ENCODE measurements at regions not wholly inside any gene's neighbourhood (a gene's known extent, or its start where the extent isn't known, plus 50 kb on each side); places are given as distances from the start of the nearest gene placed in this dataset.

DNA sequence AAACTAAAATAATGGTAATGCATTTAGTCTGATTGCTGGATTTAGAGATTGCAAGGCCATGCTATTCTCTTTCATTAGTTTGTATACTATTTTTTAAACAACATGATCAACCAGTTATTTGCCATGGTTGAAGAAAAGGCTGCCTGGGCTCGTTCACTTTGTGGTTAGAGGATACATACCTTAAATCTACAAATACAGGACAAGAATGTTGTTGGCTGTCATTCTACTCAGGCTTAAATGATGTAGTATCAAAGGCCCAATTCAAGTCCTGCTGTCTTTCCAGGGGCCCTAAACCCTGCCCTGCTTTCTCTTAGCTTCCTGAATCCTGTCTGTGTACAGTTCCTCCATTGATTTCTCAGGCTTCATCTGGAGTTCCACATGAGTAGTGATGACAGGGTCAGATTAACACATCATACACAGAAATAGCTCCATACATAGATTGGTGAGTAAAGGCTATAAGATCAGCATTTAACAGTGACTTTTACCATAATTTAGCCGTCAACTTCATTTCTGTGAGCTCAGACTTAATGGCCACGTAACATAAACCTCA lies 114.9 kb upstream of the GPRIN3 start:
- no peak for DNase-seq (ENCODE audit: low read depth in 2 of 2)

GRCh38 chr4:89420507-89420906 lies 112.9 kb upstream of the GPRIN3 start:
- no peak for DNase-seq (ENCODE audit: low read depth in 2 of 2)

DNA sequence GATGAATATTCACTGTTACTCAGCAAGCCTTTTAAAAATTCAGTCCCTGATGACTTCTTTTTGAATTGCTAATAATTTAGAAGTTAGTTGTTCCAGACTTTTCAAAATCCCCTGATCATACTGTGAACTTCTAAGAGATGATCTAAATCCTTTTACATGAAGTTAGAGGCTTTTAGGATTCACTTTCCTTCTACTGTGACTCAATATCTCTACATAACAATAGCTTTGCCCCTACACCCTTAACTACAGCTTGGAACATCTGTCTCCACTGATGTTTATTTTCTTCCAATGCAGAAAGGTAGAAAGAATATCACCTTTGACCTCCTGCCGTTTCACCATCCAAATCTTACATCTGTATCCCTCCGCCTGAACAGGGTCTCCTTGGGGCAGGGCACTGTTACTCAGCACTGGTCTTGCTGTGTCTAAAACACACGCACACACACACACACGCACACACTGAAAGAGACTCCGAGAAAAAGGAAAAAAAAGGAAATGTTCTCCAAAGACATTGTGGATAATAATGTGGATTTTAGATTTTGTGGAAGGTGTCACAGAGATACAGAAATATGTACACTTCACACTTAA lies 111.6 kb upstream of the GPRIN3 start:
- no peak for DNase-seq (ENCODE audit: low read depth in 2 of 2)

GRCh38 chr4:89416960-89417359 lies 109.4 kb upstream of the GPRIN3 start:
- DNase-seq (ENCODE audit: low read depth in 2 of 2), result no peak

GRCh38 chr4:89413518-89413917 lies 105.9 kb upstream of the GPRIN3 start:
- no peak for DNase-seq (ENCODE audit: low read depth in 2 of 2)

GRCh38 chr4:89411539-89412309 lies 104.1 kb upstream of the GPRIN3 start:
- DNase-seq (ENCODE audit: low read depth in 2 of 2), result no peak

DNA sequence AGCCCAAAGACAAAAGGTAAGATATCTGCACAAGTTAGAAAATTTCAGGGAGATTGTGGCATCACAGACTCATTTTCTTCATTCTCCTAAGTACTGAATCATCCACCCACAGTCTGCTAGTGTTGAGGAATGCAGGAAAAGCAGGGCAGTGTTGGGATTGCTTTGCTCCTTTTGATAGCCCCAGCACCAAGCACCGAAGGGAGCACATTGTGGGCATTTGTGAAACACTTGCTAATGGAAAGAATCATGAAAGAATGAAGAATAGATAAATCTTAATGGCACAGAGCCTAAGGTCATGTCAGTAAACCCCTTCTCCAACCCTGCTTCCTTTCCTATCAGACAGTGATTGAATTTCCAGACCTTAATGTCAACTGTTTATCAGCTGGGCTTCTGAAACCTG lies 103.1 kb upstream of the GPRIN3 start:
- DNase-seq (ENCODE audit: low read depth in 2 of 2), result no peak

GRCh38 chr4:89404530-89404929 lies 96.9 kb upstream of the GPRIN3 start:
- no peak for DNase-seq (ENCODE audit: low read depth in 2 of 2)

GRCh38 chr4:89403826-89404225 lies 96.2 kb upstream of the GPRIN3 start:
- DNase-seq (ENCODE audit: low read depth in 2 of 2), result no peak

DNA sequence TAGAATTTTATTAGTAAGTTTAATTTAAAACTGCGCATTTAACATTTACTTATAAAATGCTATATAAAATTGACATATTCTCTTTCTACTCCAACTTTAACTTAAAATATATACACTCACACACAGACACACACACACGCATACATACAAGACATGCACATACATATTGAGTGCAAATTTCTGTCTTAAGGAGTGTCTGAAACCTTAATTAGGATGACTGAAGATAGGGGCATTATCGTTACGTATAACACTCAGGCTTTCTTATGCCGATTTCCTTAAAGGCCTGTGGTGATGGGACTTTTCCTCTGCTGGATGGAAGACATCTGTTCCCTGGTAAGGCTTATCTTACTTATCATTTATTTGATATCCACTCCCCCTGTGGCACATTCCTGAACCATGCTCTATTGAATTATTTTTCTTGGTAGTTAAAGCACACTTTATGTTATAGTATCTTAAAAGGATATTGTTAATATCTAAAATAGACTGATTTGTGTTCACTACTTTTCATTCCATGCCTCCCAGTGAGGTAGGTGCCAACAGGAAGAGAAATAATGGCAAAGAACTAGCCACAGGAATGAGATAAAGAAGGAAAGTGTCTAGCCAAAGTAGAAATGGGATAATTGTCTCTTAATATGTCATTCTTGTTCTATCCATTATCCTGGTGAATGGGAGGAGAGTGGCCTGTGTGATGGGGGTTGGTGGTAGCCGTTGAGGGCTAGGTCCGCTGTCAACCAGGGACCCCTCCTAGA lies 92.9 kb upstream of the GPRIN3 start:
- no peak for DNase-seq (ENCODE audit: low read depth in 2 of 2)

DNA sequence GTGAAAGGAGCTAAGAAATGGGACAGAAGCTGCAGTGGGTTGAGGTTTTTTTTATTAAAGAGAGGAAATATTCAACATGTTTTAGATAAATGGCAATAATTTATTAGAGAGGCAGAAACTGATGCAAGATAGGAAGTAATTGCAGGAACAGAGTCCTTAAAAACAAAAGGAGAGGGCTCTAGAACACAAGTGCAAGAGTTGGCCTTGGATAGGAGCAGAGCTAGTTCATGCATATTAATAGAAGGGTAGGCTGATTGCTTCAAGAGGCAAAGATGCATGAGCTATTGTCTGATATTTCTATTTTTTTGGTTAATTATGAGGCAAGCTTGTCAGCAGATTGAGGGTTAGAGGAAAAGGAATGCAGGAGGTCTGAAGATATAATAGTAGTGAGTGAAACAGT lies 91.0 kb upstream of the GPRIN3 start:
- no peak for DNase-seq (ENCODE audit: low read depth in 2 of 2)

GRCh38 chr4:89398146-89398545 lies 90.5 kb upstream of the GPRIN3 start:
- DNase-seq (ENCODE audit: low read depth in 2 of 2), result no peak

DNA sequence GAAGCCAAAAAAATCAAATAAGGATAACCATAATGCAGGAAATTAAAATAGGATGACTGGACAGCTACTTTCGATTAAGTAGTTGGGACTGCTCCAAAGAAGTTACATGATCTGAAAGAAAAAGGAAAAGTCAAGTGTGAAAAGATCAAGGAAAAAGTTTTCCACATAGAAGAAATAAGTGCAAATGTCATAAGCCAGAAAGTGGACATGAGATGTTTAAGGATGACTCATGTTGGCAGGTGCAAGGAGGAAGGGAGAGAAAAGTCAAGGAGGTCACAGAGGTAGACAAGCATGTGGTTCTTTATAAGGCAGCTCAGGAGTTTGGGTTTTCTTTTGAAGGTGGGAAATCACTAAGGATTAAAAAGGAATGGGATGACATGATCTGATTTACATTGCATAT lies 89.8 kb upstream of the GPRIN3 start:
- DNase-seq (ENCODE audit: low read depth in 2 of 2), result no peak

DNA sequence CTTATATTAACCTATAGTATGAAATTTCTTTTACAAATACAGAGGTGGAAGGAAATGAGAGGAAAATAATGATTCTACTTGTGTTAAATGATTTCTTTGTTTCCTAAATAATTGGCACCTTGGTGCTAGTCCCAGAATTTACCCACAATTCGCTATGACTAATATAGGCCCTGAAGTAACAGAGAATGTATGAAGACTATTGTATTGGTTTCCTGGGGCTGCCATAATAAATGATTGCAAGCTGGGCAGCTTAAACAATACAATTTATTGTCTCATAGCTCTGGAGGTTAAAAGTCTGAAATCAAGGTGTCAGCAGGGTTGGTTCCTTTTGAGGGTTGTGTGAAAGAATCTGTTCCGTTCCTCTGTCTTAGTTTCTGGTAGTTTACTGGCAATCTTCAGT lies 74.8 kb upstream of the GPRIN3 start:
- DNase-seq (ENCODE audit: low read depth in 2 of 2), result no peak

- no peak for DNase-seq (ENCODE audit: low read depth in 2 of 2)
Observed at GRCh38 chr4:89380980-89381379, 73.4 kb upstream of the GPRIN3 start.

DNA sequence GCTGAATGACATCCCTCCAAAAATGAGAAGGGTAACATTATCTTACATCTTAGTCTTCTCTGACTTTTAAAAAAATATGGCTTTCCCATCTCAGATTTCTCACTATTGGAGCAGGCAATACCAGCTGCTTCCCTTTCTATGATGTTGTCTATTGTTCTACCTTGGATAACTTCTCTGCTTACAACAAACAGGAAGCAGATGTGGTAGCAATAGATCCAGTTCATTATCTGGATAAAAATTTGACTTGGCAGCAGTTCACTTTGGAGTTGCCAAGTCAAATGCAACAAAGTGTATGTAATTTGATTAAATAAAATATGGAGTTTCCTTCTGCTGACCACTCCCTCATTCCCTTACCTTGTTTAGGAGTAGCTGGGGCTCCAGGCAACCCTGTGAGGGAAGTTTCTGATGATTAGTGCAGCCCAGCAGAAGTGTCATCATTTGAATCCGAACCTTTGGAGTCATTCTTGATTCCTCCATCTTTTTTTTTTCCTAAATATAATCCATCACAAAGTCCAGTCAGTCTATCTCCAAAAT lies 72.0 kb upstream of the GPRIN3 start:
- no peak for DNase-seq (ENCODE audit: low read depth in 2 of 2)

GRCh38 chr4:89373394-89373793 lies 65.8 kb upstream of the GPRIN3 start:
- DNase-seq (ENCODE audit: low read depth in 2 of 2), result no peak

GRCh38 chr4:89371614-89372013 lies 64.0 kb upstream of the GPRIN3 start:
- DNase-seq (ENCODE audit: low read depth in 2 of 2), result no peak

GRCh38 chr4:89369581-89369980 lies 62.0 kb upstream of the GPRIN3 start:
- DNase-seq (ENCODE audit: low read depth in 2 of 2), result no peak

- no peak for DNase-seq (ENCODE audit: low read depth in 2 of 2)
Observed at GRCh38 chr4:89368861-89369260, 61.3 kb upstream of the GPRIN3 start.

- DNase-seq (ENCODE audit: low read depth in 2 of 2), result no peak
Observed at GRCh38 chr4:89365776-89366175, 58.2 kb upstream of the GPRIN3 start.

- DNase-seq (ENCODE audit: low read depth in 2 of 2), result no peak
Observed at GRCh38 chr4:89365375-89365774, 57.8 kb upstream of the GPRIN3 start.

All from stimulated activated CD4-positive, alpha-beta T cell treated with anti-CD3 and anti-CD28 coated beads, Interleukin-1b, Interleukin-23, amount 100 ng/mL, for 4 hours (primary cell).